H1 (cell line): ENCODE measurements at regions not wholly inside any gene's neighbourhood (a gene's known extent, or its start where the extent isn't known, plus 50 kb on each side); places are given as distances from the start of the nearest gene placed in this dataset.

ENCODE experiments used
- ATF2 ChIP-seq: IDR thresholded peaks from 2 replicates; pipeline ENCODE4 v1.6.1; 2012; ENCODE audit warnings: low read length, inconsistent platforms
- ATF3 ChIP-seq: IDR thresholded peaks from 2 replicates; pipeline ENCODE4 v1.6.1; 2011; ENCODE audit warnings: low read depth, mild to moderate bottlenecking, low read length; ENCODE audit not compliant: insufficient read depth
- HDAC6 ChIP-seq: IDR thresholded peaks from one replicate; pipeline ENCODE4 v1.7.1; 2012; ENCODE audit warnings: low read depth, mild to moderate bottlenecking, inconsistent platforms, low read length, moderate library complexity

GRCh38 chr7:428387-428786 is 91.3 kb downstream of the PDGFA start:
- TF ChIP-seq ATF3 (no peak), HDAC6 (no peak), ATF2 (no peak)
